ENCODE measurements at regions not wholly inside any gene's neighbourhood (a gene's known extent, or its start where the extent isn't known, plus 50 kb on each side); places are given as distances from the start of the nearest gene placed in this dataset.

GRCh38 chr10:88194961-88195367 is 331.5 kb downstream of the PTEN start:
- H3K4me1 ChIP-seq (ENCODE audit: control insufficient read depth in 2 of 2, insufficient read depth in 2 of 2, low read length in 2 of 2), result peaks cover 8 to 22% of the 10 kb centered on the region in 2 donors
- ChIA-PET POLR2A (no interaction called here), CTCF (no interaction called here)
- Mint-ChIP-seq H3K4me3 (no peak overlapping the region), H3K4me1 (peaks cover 31% of the 10 kb centered on the region), H3K9me3 (ENCODE audit: insufficient read depth) (peaks cover 5% of the 10 kb centered on the region), H3K27me3 (no peaks in the 10 kb centered on the region), H3K27ac (no peak overlapping the region)
- H3K9me3 ChIP-seq (ENCODE audit: control extremely low read depth in 1 of 3, control insufficient read depth in 2 of 3, insufficient read depth in 1 of 3, low read length in 2 of 3), result peaks cover 0 to 5% (median 0%) of the 10 kb centered on the region in 3 donors
- no peak overlapping the region for H3K4me2 ChIP-seq (replicated peaks; ENCODE audit: low read depth, low read length, poor library complexity, severe bottlenecking)
- H3K9ac ChIP-seq (ENCODE audit: low read length), result no peak overlapping the region
- ATAC-seq (ENCODE audit: low read depth) (no peak), DNase-seq (no peak)
- H3K36me3 ChIP-seq (replicated peaks in 1 of 2; ENCODE audit: control extremely low read depth in 1 of 2, control insufficient read depth in 1 of 2, extremely low read depth in 1 of 2, insufficient read depth in 2 of 2, low read length in 1 of 2), result no peaks in the 10 kb centered on the region
- no peak overlapping the region for H2AFZ ChIP-seq (ENCODE audit: insufficient read depth, low read depth, low read length, poor library complexity, severe bottlenecking)
- H3K27me3 ChIP-seq (replicated peaks in 1 of 4; ENCODE audit: control extremely low read depth in 1 of 4, control insufficient read depth in 3 of 4, insufficient read depth in 4 of 4, low read length in 3 of 4), result no peaks in the 10 kb centered on the region
- no peak overlapping the region for H3K27ac ChIP-seq (ENCODE audit: low read length in 2 of 2)
- no peaks in the 10 kb centered on the region for H4K20me1 ChIP-seq (ENCODE audit: control insufficient read depth, insufficient read depth, low read length, poor library complexity, severe bottlenecking)
- no CpG with 5 or more reads among the region's 2 CpGs for WGBS (ENCODE audit: insufficient coverage)
- intact Hi-C loops (cut with micrococcal nuclease), result no loop called here
- TF ChIP-seq CTCF (IDR thresholded peaks at IDR 0.05) (no peak), EZH2 (IDR thresholded peaks at IDR 0.05; ENCODE audit: borderline replicate concordance, insufficient read depth, low read depth, low read length, poor library complexity, severe bottlenecking) (no peak)
- no peaks in the 10 kb centered on the region for H3K79me2 ChIP-seq (ENCODE audit: control insufficient read depth, insufficient read depth, low read length)
- no peak overlapping the region for H3K4me3 ChIP-seq (ENCODE audit: control extremely low read depth in 1 of 5, extremely low read depth in 1 of 5, insufficient read depth in 1 of 5, low read depth in 2 of 5, low read length in 4 of 5)

- Histone ChIP-seq H3K9ac (ENCODE audit: low read length) (no peak overlapping the region), H2AFZ (ENCODE audit: insufficient read depth, low read depth, low read length, poor library complexity, severe bottlenecking) (no peak overlapping the region), H4K20me1 (ENCODE audit: control insufficient read depth, insufficient read depth, low read length, poor library complexity, severe bottlenecking) (no peaks in the 10 kb centered on the region), H3K4me1 (ENCODE audit: control insufficient read depth in 2 of 2, insufficient read depth in 2 of 2, low read length in 2 of 2) (peaks cover 8 to 22% of the 10 kb centered on the region in 2 donors), H3K36me3 (replicated peaks in 1 of 2; ENCODE audit: control extremely low read depth in 1 of 2, control insufficient read depth in 1 of 2, extremely low read depth in 1 of 2, insufficient read depth in 2 of 2, low read length in 1 of 2) (no peaks in the 10 kb centered on the region), H3K27me3 (replicated peaks in 1 of 4; ENCODE audit: control extremely low read depth in 1 of 4, control insufficient read depth in 3 of 4, insufficient read depth in 4 of 4, low read length in 3 of 4) (no peaks in the 10 kb centered on the region), H3K4me2 (replicated peaks; ENCODE audit: low read depth, low read length, poor library complexity, severe bottlenecking) (no peak overlapping the region), H3K9me3 (ENCODE audit: control extremely low read depth in 1 of 3, control insufficient read depth in 2 of 3, insufficient read depth in 1 of 3, low read length in 2 of 3) (peaks cover 0 to 5% (median 0%) of the 10 kb centered on the region in 3 donors), H3K4me3 (ENCODE audit: control extremely low read depth in 1 of 5, extremely low read depth in 1 of 5, insufficient read depth in 1 of 5, low read depth in 2 of 5, low read length in 4 of 5) (no peak overlapping the region), H3K79me2 (ENCODE audit: control insufficient read depth, insufficient read depth, low read length) (no peaks in the 10 kb centered on the region), H3K27ac (ENCODE audit: low read length in 2 of 2) (no peak overlapping the region)
- peaks cover 31% of the 10 kb centered on the region for H3K4me1 Mint-ChIP-seq
- DNase-seq (no peak), ATAC-seq (ENCODE audit: low read depth) (no peak)
- peaks cover 5% of the 10 kb centered on the region for H3K9me3 Mint-ChIP-seq (ENCODE audit: insufficient read depth)
- H3K27me3 Mint-ChIP-seq, result no peaks in the 10 kb centered on the region
- no CpG with 5 or more reads among the region's 2 CpGs for WGBS (ENCODE audit: insufficient coverage)
- no peak for TF ChIP-seq EZH2 (IDR thresholded peaks at IDR 0.05; ENCODE audit: borderline replicate concordance, insufficient read depth, low read depth, low read length, poor library complexity, severe bottlenecking)
- TF ChIP-seq CTCF (IDR thresholded peaks at IDR 0.05), result no peak
- CTCF ChIA-PET, result no interaction called here
- intact Hi-C loops (cut with micrococcal nuclease), result no loop called here
- no peak overlapping the region for H3K27ac Mint-ChIP-seq
- no peak overlapping the region for H3K4me3 Mint-ChIP-seq
- POLR2A ChIA-PET, result no interaction called here
Observed at GRCh38 chr10:88195841-88196240, 332.4 kb downstream of the PTEN start.

Measured in B cell (primary cell).